ENCODE measurements at regions not wholly inside any gene's neighbourhood (a gene's known extent, or its start where the extent isn't known, plus 50 kb on each side); places are given as distances from the start of the nearest gene placed in this dataset.

- TF ChIP-seq CTCF (conservative IDR thresholded peaks at IDR 0.05; ENCODE audit: low read length) (no peak), EZH2phosphoT487 (IDR thresholded peaks at IDR 0.05; ENCODE audit: borderline replicate concordance, low read depth, low read length) (no peak)
Observed at GRCh38 chr5:82639393-82640144, 361.4 kb upstream of the RPS23 start.
